GM18499 (cell line): ENCODE measurements at regions not wholly inside any gene's neighbourhood (a gene's known extent, or its start where the extent isn't known, plus 50 kb on each side); places are given as distances from the start of the nearest gene placed in this dataset.

Source experiments
- ATAC-seq: cut with Tn5 transposase; IDR thresholded peaks from one replicate; pipeline ENCODE4 v1.9.1; 2021; ENCODE audit warnings: moderate number of reproducible peaks; ENCODE audit not compliant: insufficient read depth, unreplicated experiment

DNA sequence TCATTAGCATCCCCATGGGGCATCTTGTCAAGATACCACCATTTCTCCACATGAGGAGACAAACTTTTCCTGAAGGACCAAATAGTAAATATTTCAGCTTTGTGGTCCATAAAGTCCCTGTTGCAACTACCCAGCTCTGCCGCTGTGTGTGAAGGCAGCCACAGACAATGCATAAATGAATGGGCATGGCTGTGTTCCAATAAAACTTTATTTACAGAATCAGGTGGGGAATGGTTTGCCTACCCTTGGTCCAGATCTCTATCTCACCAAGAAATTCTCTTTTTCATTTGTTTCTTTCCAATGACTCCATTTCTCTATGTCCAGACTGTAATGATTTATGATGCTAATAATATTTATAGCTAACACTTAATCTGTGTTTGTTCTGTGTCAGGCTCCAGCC lies 409.3 kb upstream of the TBX3 start:
- ATAC-seq: no peak

DNA sequence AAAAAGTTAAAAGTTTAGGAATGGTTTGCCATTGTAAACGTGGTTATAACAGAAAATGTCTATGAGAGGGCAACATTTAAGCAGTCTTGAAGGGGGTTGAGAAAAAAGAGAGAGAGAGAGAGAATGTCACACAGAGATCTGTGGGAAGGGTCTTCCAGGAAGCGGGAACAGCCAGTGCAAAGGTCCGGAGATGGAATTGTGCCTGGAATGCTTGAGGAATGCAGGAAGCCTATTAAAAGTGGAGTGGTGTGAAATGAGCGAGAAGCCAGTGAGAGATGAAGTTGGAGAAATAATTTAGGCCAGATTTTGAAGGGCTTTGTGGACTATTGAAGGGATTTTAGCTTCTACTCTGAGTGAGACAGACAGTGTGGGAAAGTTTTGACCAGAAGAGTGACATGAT lies 406.8 kb upstream of the TBX3 start:
- no peak for ATAC-seq

DNA sequence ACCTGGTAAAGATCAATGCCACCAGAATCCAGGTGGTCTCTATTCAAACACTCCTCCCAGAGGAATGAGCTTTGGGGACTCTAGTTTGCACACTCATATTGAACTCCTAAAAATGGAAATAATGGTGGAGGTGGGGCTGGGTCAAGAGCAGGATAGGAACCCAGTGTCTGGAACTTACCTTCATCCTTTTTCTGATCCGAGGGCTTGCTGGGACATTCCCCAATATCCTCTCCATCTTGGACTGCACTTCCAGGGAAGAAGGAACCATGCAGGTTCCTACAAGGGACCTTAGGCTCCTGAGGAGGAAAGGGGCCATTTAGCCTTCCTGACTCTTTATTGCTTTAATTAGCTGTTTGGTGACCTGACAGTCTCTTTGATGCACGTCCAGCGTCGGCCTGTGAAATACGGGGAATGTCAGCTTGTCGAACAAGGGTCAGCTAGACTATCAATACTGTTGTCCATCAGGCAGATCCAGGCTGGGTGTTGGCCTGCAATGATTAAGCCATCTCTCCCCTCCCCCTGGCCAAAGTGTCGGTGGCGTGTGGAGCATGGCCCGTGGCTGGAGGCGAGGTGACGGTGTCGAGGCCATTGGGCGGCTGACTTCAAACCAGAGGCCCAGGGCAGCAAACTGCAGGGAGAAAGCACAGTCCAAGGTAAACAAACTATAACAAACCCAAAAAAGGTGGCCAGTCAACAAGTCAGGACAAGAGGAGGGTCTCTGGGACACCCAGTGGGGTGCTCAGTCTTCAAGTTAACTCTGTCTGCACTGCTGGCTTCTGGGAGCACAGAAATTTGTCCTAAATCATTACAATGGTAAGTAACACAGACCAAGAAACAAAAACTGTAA lies 405.2 kb upstream of the TBX3 start:
- no peak for ATAC-seq

DNA sequence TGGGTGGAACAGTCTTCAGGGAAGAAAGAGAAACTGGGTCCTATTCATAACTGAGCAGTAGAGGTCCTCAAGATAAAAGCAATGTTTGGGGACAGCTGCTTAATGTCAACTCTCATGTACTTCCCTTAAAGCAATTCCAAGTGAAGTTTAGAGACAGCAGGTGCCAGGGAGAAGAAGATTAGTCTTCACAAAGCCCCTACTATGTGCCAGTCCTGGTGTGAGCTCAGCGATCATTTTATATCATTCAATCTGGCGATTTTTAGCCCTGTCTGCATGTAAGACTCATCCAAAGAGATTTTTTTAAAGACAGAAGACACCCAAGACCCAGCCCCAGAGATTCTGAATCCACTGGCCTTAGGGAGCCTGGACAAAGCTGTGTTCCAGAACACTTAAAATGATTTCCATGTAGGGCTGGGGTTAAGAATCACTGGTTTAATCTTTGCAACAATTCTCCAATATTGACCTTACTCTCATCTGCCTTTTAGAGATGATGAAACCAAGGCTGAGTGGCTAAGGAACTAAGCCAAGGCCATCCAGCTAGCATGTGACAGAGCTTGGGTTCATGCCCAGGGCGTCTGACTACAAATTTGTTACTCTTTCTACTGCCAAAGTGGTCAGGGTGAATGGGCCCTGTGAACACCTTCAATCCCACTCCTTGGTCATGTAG lies 404.5 kb upstream of the TBX3 start:
- no peak for ATAC-seq

DNA sequence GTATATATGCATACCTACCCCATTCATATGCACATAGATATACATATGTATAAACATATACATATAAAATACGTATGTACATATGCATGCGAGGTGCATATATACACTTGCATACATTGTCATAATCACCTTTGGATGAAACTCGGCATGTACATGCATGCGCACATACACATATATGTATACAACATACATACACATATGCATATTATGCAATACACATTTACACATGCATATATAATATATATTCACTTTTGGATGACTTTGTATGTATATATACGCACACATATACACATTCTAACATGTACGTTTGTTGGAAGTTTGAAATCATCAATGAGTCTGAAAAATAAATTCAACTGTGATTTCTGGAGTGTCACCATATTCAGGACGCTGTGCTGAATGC lies 401.6 kb upstream of the TBX3 start:
- no peak for ATAC-seq

DNA sequence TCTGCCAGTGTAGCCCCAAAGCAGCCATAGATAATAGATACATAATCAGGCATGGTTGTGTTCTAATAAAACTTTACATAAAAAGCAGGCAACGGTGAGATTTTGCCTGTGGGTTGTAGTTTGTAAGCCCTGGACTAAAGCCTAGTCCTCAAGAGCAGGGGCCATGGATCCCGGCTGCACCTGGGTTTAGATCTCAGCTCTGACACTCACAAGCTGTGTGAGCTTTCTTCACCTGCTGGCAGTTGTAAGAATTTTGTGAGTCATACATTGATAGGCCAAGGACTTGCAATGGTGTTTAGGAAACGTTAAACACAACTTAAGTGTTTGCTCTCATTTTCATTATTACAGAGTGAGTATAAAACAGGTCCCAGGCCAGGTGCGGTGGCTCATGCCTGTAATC lies 395.8 kb upstream of the TBX3 start:
- ATAC-seq: no peak

DNA sequence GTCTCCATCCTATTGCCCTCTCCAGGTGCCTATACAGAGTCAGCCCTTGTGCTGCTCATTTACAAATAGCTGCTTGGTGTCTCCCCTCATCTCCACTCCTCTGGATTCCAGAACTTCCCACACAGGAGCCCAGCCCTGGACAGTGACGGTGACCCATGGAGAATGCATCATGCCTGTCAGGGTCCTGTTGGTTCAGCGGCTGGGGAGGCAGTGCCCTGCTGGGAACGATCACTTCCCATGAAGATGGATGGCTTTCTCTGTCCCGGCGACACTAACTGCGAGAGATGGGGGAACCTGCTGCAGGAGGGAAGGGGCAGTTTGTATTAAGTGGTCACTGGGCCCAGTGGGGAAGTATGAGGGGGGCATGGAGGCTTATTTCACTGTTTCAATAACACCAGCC lies 395.0 kb upstream of the TBX3 start:
- no peak for ATAC-seq

DNA sequence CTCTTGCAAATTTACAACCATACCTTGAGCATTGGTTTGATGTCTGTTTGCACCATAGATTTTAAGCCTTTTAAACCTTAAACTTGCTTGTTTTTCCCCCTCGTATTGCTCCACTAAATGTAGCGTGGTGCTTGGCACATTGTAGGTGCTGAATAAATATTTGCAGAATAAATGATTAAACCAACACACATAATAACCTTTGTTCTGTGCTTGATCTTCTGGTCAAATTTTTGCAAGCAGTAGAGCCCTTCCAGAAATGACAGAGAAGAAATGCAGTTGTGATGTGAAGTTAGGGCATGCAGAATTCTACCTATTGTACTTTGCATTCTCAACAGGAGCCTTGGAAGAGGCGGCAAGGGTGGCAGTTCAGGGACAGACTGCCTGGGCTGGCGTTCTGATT lies 394.4 kb upstream of the TBX3 start:
- no peak for ATAC-seq

DNA sequence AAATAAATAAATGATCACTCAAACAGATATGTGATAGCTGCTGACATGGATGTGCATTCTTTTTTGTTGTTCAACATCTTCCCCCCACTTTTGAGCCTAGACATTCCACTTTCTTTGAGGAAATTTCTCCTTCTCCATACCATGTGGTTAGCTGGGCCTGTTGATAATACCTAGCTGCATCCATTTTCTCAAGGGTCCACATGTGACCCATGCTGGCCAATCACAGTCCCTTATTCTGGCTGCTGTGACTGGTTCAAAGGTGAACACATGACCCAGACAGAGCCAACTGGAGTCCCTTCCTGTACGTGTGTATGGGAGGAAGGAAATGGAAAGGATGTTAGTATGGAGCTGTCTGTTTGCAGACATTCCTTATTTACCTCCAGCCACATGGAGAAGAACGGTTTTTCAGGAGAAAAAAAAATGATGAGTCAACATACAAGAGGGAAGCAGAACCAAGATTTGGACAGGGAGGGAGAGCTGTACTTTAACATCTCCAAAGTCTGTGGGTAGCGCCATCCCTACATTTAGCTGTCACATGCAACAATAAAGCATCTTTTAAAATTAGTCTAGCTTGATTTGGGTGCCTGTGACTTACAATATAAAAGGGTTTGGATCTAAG lies 391.7 kb upstream of the TBX3 start:
- ATAC-seq: no peak

DNA sequence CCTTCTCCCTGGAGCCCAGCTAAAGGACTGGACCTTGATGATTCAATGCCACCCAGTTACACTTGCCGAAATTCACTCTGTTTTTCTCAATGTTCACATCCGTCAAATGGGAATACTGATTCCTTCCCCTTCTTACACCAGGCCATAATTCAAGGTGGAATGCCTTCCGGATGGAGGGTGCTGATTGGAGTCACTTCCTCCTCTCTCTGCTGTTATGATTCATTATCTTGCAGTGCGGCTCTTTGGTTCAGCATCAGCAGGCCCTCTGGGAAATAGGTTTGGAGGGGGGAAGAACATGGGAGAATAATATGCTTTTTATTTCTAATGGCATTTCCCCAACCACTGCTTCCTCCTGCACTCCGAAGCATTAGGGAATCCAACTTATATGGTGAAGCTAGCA lies 390.6 kb upstream of the TBX3 start:
- no peak for ATAC-seq

DNA sequence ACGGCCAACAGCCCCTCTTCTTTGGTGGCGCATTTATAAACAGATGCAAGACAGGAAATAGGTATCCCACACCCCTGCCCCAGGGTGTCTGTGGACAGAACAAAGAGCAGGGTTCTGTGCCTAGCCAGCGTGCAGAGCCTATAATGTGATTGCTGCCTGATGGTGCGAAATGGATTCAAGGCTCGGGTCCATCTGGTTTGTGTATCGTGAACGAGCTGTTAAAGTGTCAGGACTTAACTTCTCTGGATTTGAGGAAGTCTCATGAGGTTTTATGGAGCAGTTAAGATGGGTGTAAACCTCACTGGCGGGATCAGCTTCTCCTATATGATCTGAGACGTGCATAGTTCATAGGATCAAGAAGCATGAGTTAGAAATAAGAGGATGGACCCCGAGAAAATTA lies 388.7 kb upstream of the TBX3 start:
- no peak for ATAC-seq

DNA sequence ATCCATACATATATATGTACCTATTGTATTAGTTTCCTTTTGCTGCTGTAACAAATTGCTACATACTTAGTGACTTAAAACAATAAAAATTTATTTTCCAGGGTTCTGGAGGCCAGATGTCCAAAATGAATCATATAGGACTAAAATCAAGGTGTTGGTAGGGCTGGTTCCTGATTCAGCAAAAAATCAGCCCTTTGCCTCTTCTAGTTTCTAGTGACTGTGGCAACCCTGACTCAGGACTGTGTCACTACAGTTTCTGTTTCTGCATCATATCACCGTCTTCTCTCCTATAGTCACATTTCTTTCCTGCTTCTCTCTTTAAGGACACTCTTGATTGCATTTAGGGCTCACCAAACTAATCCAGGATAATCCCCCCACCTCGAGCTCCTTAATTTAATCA lies 386.3 kb upstream of the TBX3 start:
- ATAC-seq: no peak

DNA sequence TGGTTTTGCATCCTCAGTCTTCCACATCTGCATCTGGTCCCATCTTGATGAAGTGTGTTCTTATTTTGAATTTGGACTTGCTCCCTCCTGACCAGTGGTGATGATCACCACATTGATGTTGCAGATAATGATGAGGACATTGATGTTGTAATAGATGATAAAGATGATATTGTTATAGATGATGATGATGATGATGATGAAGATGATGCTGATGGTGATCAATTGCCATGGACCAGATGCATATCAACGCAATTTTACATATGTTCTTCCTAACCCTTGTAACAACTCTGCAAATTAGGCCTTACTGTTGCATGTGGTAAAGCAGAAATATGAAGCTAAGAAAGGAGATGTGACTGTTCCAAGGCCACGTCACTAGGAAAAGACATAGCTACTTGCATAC lies 380.3 kb upstream of the TBX3 start:
- no peak for ATAC-seq

DNA sequence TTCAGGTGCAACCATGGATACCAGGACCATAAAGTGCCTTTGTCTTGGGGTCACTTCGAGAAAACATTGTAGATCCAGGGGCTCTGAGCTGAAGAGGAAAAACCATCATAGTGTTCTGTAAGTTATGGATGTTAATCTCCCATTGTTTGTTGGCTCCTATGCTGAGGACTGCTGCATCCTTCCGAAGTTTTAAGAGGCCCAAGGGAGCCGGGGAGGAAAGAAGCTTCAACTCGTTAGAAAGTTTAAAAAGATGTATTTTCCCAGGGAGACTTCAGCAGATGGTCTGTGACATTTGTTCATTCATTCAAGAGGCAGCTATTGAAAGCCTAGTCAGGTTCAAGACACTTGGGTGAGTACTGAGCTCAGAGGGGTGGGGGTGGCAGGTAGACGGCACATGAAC lies 378.8 kb upstream of the TBX3 start:
- ATAC-seq: no peak

DNA sequence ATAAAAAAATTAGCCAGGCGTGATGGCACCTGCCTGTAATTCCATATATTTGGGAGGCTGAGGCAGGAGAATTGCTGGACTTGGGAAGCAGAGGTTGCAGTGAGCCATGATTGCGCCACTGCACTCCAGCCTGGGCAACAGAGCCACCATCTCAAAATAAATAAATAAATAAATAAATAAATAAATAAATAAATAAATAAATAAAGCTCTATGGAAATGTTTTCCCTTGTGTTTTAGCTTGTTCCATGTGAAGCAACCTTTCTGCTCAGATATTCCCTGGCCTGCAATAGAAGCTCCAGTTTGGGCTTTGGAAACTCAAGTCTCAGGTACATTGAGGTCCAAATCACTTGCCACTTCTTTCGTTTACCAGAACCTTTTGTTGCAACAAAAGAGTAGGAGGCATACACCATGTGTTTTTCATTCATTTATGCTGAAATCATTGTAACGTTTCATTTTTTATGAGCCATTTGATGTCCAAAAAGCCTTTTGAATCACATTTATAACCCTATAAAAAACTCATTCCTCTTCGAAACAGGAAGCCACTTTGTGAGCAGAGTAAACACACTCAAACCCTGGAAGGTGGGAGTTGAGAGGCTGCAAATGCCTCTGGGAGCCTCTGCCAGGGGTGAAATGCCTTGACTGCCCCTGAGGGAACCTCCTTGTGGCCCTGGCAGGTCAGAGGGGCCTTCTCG lies 376.6 kb upstream of the TBX3 start:
- no peak for ATAC-seq

DNA sequence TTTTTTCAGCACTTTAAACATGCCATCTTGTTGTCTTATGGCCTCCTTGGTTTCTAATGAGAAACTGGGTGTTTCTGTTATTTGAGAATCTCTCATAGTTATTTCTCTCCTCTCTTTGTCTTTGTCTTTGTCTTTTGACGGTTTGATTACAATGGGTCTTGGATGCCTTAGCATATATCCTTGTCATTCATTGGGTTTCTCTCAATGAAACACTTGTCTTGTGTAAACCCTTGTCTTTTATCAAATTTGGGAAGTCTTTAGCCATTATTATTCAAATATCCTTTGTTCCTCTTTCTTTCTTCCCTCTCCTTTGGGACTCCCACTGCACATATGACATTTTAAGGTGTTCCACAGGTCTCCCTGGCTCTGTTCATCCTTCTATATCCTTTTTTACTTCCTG lies 373.5 kb upstream of the TBX3 start:
- ATAC-seq: no peak

DNA sequence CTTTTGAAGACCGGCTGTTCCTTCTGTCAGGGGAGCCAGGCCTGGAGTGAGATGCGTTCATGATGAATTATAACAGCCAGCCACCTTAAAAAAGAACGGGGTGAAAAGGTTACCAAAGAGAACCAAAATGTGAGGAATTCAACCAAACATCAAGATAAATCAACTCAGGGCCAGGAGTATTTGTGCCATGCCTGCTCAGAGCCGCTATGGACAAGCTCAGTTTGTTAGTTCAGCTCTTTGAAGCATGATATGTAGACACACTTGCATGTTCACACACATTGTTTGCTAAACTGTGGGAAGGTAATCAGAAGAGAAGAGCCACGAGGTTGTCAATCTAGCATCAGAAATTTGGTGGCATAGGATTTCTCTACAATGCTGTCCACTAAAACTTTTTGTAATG lies 367.4 kb upstream of the TBX3 start:
- no peak for ATAC-seq

DNA sequence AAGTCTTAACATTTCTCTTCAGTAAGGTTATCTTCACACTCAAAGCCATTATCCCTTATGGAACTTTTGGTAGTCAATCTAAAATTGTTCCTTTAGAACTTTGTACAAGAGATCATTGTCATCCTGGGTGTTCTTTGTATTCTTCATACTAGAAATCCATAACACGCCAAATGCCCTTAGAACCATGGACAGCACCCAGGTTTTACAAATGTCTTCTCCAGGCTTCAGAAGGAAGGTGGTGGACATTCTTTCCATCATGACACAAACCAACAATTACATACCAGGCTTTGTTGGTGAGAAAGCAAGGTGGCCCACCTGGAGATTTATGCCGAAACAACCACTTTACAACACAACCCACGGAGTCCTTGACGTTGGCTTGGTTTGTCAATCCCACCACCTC lies 365.6 kb upstream of the TBX3 start:
- no peak for ATAC-seq

DNA sequence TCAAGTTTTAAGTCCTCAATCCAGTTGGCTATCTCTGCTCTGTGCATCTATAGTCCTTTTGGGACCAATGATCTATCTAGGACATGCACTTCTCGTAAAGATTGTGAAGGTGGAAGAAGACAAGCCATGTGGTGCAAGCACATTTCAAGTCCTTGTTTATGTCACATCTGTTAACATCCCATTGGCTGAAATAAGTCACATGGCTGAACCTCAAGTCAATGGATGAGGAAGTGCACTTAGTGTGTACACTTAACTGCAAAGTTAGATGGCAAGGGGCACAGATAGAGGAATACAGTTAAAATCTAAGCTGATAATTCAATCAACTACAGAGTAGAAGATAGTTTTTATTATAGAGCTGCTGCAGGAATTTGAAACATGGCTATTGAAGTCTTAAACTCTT lies 362.8 kb upstream of the TBX3 start:
- ATAC-seq: no peak

DNA sequence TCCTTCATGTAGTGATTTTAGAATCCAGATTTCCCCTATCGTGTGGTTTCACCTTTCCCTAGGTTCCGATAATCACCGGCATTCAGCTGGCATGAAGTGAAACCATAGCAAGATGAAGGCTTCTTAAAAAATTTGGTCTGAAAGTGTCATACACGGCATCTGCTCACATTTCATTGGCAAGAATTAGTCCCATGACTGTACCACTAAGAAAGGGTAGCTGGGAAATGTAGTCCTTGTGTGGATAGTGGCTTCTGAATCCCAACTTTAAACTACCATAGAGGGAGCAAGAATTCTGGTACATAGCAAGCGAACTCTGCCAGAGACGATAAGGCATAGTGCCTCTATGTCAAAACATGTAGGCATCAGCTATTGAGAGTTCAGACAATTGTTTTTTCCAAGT lies 360.1 kb upstream of the TBX3 start:
- ATAC-seq: no peak

DNA sequence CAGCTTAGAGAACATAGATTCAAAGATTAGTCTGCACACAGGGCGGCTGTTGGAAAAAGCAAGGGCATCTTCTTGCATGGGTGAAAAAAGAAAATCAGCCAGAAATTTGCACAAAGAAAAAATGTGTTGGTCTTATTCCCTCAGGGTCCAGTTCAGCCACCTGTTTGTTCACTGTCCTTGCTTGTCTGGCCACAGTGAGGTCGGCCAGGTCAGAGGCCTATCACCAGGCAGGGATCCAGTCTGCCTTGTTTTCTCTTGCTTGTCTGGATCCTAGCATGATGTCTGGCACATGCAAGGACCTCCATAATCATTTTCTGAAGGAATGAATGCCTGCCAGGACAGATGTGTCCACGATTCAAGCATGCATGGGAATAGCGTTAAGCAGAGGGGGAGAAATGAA lies 359.1 kb upstream of the TBX3 start:
- ATAC-seq: no peak
